Renal cortical epithelial cell (primary cell): ENCODE measurements at regions not wholly inside any gene's neighbourhood (a gene's known extent, or its start where the extent isn't known, plus 50 kb on each side); places are given as distances from the start of the nearest gene placed in this dataset.
A peak's percentile ranks its signal among the peaks of the same experiment; 100 is the strongest.
"Not testable (repeated sequence)": the region's sequence is repeated elsewhere in the genome, so short reads cannot be mapped to it uniquely, and the experiment has no call there.

Experiments used
- DNase-seq: peaks from one replicate; pipeline ENCODE4 v3.0.0-alpha.2; 2011; ENCODE audit warnings: low read depth

GRCh38 chr16:79864032-79864780, 263.7 kb upstream of the MAF start:
- DNase-seq: no peak

GRCh38 chr16:79863128-79864031, 262.8 kb upstream of the MAF start:
- DNase-seq: no peak

GRCh38 chr16:79862601-79863000, 262.1 kb upstream of the MAF start:
- DNase-seq: no peak

- no peak for DNase-seq
Observed at GRCh38 chr16:79856581-79856980, 256.0 kb upstream of the MAF start.

- peak; percentile 39 for DNase-seq
Observed at GRCh38 chr16:79850348-79850747, 249.8 kb upstream of the MAF start.

- DNase-seq: no peak
Observed at GRCh38 chr16:79849119-79849518, 248.6 kb upstream of the MAF start.

GRCh38 chr16:79848719-79849118, 248.2 kb upstream of the MAF start:
- DNase-seq: no peak

- DNase-seq: no peak
Observed at GRCh38 chr16:79847569-79847968, 247.0 kb upstream of the MAF start.

GRCh38 chr16:79847101-79847500, 246.6 kb upstream of the MAF start:
- DNase-seq: no peak

GRCh38 chr16:79845734-79846135, 245.2 kb upstream of the MAF start:
- DNase-seq: no peak

GRCh38 chr16:79845033-79845733, 244.6 kb upstream of the MAF start:
- no peak for DNase-seq

- DNase-seq: no peak
Observed at GRCh38 chr16:79844603-79845002, 244.1 kb upstream of the MAF start.

GRCh38 chr16:79843631-79844043, 243.1 kb upstream of the MAF start:
- DNase-seq: no peak

- DNase-seq: no peak
Observed at GRCh38 chr16:79843145-79843544, 242.6 kb upstream of the MAF start.

GRCh38 chr16:79842197-79842596, 241.7 kb upstream of the MAF start:
- DNase-seq: no peak

- DNase-seq: no peak
Observed at GRCh38 chr16:79839466-79840341, 239.2 kb upstream of the MAF start.

GRCh38 chr16:79838496-79839259, 238.1 kb upstream of the MAF start:
- no peak for DNase-seq

- no peak for DNase-seq
Observed at GRCh38 chr16:79836144-79836543, 235.6 kb upstream of the MAF start.

GRCh38 chr16:79835194-79835593, 234.7 kb upstream of the MAF start:
- DNase-seq: no peak

GRCh38 chr16:79834720-79835119, 234.2 kb upstream of the MAF start:
- DNase-seq: no peak

- DNase-seq: not testable (repeated sequence)
Observed at GRCh38 chr16:79834003-79834402, 233.5 kb upstream of the MAF start.
